ENCODE measurements at regions not wholly inside any gene's neighbourhood (a gene's known extent, or its start where the extent isn't known, plus 50 kb on each side); places are given as distances from the start of the nearest gene placed in this dataset.

- Histone ChIP-seq H3K9me3 (no peaks in the 10 kb centered on the region), H3K27me3 (no peaks in the 10 kb centered on the region)
- intact Hi-C loops (cut with DNase I; ENCODE audit: low total_unique reads) = no loop called here
These were observed 140.9 kb downstream of the KCNJ2 start for GRCh38 chr17:70310221-70310672.

DNA sequence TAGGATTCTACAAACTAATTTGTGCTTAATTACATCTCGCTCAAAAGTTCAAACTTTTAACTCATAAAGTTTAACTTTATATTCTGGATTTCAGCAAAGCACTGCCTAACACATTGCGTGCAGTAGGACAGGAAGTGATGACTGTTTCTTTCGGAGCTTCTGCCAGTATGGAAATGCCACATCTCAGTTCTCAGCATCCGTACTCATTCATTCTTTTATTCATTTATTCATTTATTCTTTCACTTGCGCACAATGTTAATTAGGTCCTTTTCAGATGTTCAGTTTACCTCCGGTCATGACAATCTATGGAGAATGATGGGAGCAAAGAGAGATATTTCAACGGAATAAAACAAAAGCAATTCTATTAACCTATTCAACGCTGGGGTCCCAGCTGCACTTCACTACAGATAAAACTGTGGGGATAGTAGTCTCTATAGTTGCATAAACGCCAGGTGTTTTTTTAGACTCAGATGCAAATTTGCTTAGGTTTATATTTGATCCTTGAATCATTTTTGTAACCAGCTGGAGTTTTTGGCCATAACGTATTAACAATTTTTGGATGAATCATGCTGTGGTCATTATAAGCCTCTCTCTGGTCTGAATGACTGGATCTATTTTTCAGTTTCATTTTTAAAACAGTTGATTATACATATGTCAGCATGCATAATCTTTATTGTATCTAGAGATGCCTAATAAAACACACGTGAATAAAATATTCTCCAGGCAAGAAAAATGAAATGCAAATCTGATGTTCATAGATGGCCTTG, 143.9 kb downstream of the KCNJ2 start:
- intact Hi-C loops (cut with DNase I; ENCODE audit: low total_unique reads) = no loop called here
- H3K27ac ChIP-seq = no peak overlapping the region
- no peaks in the 10 kb centered on the region for H3K9me3 ChIP-seq
- no peaks in the 10 kb centered on the region for H3K36me3 ChIP-seq
- no peak overlapping the region for H3K4me3 ChIP-seq
- TF ChIP-seq POLR2A (IDR thresholded peaks at IDR 0.05) = no peak
- no peak for TF ChIP-seq CTCF (IDR thresholded peaks at IDR 0.05)
- H3K4me1 ChIP-seq = no peaks in the 10 kb centered on the region
- DNase-seq = no peak
- no peaks in the 10 kb centered on the region for H3K27me3 ChIP-seq

More at GRCh38 chr17:70310221-70310672, 140.9 kb downstream of the KCNJ2 start:
- DNase-seq = no peak
- no peak for TF ChIP-seq CTCF (IDR thresholded peaks at IDR 0.05)
- TF ChIP-seq POLR2A (IDR thresholded peaks at IDR 0.05) = no peak
- H3K4me3 ChIP-seq = no peak overlapping the region
- no peak overlapping the region for H3K27ac ChIP-seq
- H3K36me3 ChIP-seq = no peaks in the 10 kb centered on the region
- H3K4me1 ChIP-seq = no peaks in the 10 kb centered on the region

GRCh38 chr17:70314096-70314495, 144.8 kb downstream of the KCNJ2 start:
- Histone ChIP-seq H3K27ac (no peak overlapping the region), H3K9me3 (no peaks in the 10 kb centered on the region), H3K36me3 (no peaks in the 10 kb centered on the region), H3K27me3 (no peaks in the 10 kb centered on the region), H3K4me3 (no peak overlapping the region), H3K4me1 (no peaks in the 10 kb centered on the region)
- intact Hi-C loops (cut with DNase I; ENCODE audit: low total_unique reads) = no loop called here
- no peak for DNase-seq
- TF ChIP-seq CTCF (IDR thresholded peaks at IDR 0.05) = no peak

- intact Hi-C loops (cut with DNase I; ENCODE audit: low total_unique reads) = no loop called here
- no peaks in the 10 kb centered on the region for H3K9me3 ChIP-seq
- no peaks in the 10 kb centered on the region for H3K27me3 ChIP-seq
- no peak overlapping the region for H3K27ac ChIP-seq
- no peak for DNase-seq
- H3K4me3 ChIP-seq = no peak overlapping the region
- H3K36me3 ChIP-seq = no peaks in the 10 kb centered on the region
- H3K4me1 ChIP-seq = no peaks in the 10 kb centered on the region
- no peak for TF ChIP-seq CTCF (IDR thresholded peaks at IDR 0.05)
These were observed 145.2 kb downstream of the KCNJ2 start for GRCh38 chr17:70314506-70314905.

GRCh38 chr17:70317421-70317820, 148.1 kb downstream of the KCNJ2 start:
- DNase-seq = no peak
- H3K4me1 ChIP-seq = no peaks in the 10 kb centered on the region
- no peak overlapping the region for H3K4me3 ChIP-seq
- no peaks in the 10 kb centered on the region for H3K27me3 ChIP-seq
- TF ChIP-seq CTCF (IDR thresholded peaks at IDR 0.05) (no peak), POLR2A (IDR thresholded peaks at IDR 0.05) (no peak)
- intact Hi-C loops (cut with DNase I; ENCODE audit: low total_unique reads) = no loop called here
- no peaks in the 10 kb centered on the region for H3K9me3 ChIP-seq
- H3K36me3 ChIP-seq = no peaks in the 10 kb centered on the region
- H3K27ac ChIP-seq = no peak overlapping the region

Data from uterus (tissue), 3 donors.